ACHN (cell line): ENCODE measurements at regions not wholly inside any gene's neighbourhood (a gene's known extent, or its start where the extent isn't known, plus 50 kb on each side); places are given as distances from the start of the nearest gene placed in this dataset.
"Not testable (repeated sequence)": the region's sequence is repeated elsewhere in the genome, so short reads cannot be mapped to it uniquely, and the experiment has no call there.

Experiments used
- DNase-seq: peaks from one replicate; pipeline ENCODE4 v3.0.0-alpha.2; 2015
- in situ Hi-C: cut with HindIII; loops from 2 replicates; pipeline ENCODE4 v1.10.0; 2017; ENCODE audit warnings: low sequenced_read_pairs, low pct_ligation_motif_present, low pct_unique_long_range_greater_than_20kb

GRCh38 chr6:72525821-72526510, 95.9 kb upstream of the KCNQ5 start:
- in situ Hi-C loops = no loop called here
- DNase-seq = no peak

DNA sequence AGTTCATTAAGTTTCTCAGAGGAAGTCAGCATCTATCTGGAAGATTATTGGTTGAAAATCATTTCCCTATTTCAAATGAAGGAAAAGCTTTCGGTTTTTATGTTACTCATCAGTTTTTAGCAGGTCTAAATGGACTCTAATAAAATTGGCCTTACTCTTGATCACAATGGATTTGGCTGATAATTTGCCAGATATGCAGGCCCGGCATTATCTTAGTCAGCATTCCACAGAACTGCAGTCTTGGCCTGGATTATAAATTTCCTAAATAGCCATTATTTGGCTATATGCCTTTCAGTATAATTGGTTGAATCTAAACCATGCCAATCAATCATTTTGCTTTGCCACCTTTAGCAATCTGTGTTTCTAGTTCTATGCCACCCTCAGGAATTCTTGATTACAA, 91.7 kb upstream of the KCNQ5 start:
- in situ Hi-C loops = no loop called here

GRCh38 chr6:72530750-72531149, 91.1 kb upstream of the KCNQ5 start:
- in situ Hi-C loops = no loop called here

More for the DNA sequence above, 91.7 kb upstream of the KCNQ5 start:
- DNase-seq = no peak

DNA sequence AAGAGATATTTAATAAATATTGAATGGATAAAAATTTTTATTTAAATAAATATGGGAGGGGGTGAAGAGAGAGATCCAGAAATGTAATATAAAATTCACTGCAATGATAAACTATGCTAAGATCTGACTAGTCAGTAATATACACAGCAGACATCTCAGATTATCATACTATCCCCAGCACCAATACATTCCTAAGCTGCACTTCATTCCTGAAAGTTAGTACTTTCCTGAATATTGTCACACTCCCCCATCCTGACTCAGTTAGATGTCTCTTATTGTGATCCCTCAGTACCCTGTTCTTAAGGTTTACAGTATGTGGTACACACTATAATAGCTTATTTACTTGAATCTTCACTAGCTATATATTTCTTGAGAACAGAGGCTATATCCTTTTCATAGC, 88.3 kb upstream of the KCNQ5 start:
- no peak for DNase-seq
- in situ Hi-C loops = no loop called here

More at GRCh38 chr6:72530750-72531149, 91.1 kb upstream of the KCNQ5 start:
- DNase-seq = no peak

DNA sequence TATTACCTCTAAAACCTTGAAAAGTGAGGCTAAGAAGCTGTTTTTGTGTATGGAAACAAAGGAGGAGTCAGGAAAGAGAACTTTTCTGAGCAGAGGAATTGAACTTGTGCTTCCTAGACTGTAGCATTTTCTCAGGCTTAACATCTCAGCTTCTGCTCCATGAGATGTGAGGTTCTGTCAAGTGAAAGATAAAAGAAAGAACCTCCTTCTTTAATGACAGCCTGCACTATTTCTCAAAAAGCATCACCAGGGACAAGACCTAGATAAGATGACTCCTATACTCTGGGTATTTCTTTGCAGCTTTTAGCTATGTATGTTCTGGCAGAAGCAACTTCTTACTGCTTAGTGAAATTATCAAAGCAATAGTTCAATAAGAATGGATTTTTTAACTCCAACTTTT, 87.6 kb upstream of the KCNQ5 start:
- no peak for DNase-seq
- in situ Hi-C loops = no loop called here

DNA sequence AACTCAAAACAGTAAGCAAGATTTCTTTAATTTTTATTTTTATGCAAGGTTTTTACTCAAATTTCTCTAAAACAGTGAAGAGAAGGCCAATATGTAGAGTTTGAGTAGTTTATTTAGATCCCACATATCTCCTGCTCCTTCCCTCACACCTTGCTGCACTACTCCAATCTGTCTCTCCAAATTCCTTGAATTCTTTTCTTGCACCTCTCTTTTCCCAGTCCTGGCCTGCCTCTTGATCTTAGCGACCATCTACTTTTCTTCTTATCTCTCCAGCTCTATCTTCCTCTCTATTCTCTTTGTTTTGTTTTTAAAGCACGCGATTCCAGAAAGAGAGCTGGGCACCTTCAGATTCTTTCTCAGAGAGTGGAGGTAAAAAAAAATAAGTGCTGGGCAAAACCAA, 86.7 kb upstream of the KCNQ5 start:
- in situ Hi-C loops = no loop called here
- no peak for DNase-seq

GRCh38 chr6:72547020-72547419, 74.8 kb upstream of the KCNQ5 start:
- in situ Hi-C loops = no loop called here
- DNase-seq = no peak

DNA sequence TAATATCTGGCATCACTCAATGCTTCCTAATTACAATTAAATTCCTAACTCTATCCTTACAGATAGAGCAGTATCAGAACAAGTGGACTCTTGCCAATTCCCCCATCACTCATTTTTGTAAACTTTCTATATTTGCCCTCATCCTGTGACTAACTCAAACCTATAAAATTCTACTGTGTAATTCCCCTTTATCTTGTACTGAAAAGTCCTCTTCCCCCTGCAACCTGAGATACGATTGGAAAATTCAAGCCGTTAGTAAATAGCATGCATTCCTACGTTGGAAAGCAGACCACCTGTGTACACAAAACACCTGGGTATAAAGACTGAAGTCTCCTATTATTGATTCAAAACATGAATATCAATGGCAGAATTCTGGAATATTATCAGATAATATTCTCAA, 70.4 kb upstream of the KCNQ5 start:
- in situ Hi-C loops = no loop called here
- DNase-seq = no peak

DNA sequence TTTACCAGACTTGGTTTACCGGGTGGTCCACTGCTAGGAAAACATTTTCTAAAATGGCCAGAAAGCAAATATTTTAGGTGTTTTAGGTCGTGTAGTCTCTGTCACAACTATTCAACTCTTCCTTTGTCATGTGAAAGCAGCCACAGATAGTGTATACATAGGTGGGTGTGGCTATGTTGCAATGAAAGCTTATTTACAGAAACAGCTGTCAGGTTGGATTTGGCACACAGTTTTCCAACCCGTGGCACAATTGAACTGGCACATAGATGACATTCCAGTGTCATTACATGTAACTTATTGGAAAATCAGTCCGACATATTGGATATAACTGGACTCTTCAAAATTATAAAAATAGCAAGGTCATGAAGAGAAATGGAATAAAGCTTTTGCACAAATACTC, 68.9 kb upstream of the KCNQ5 start:
- DNase-seq = no peak
- in situ Hi-C loops = no loop called here

- in situ Hi-C loops = no loop called here
Observed at GRCh38 chr6:72553531-72554511, 68.0 kb upstream of the KCNQ5 start.

DNA sequence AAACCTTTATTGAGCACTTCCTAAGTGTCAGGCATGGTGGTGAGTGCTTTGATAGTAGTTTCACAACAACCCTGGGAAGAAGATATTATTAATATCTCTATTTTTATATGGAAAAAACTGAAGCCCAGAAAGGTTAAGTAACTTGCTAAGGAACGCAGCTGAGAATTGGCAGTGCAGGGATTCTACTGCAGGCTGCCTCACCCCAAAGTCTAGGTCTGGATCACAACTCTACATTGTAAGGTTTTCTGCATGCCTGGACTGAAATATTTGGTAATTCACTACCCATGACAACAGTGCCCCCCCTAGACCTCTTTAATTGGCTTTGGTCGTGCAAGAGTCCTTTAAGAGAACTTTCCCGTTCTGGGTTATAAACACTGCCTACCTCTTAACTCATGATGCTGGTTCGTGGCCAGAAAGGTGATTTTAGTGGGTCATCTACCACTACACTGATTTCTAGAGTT, 67.1 kb upstream of the KCNQ5 start:
- DNase-seq = no peak
- in situ Hi-C loops = no loop called here

More at GRCh38 chr6:72553531-72554511, 68.0 kb upstream of the KCNQ5 start:
- peak; percentile 15 for DNase-seq

GRCh38 chr6:72559067-72559466, 62.8 kb upstream of the KCNQ5 start:
- in situ Hi-C loops = no loop called here
- no peak for DNase-seq

DNA sequence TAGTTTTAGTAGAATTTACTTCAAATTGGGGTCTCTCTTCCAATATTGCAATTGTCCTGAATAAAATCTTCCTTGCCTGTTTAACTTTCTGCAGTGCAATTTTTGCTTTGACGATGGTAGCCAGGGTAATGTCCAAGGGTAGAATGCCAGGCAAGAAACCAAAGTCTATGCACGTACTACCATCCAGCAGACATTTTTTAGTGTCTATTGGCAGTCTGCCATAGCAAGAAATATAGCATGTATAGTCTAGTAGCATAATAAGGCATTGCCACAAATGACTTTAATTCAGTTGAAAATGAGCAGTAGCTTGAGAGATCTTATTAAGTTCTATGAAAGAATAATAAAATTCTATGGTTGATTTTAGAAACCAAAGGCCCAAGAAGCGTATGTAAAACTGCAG, 62.3 kb upstream of the KCNQ5 start:
- in situ Hi-C loops = no loop called here
- no peak for DNase-seq

DNA sequence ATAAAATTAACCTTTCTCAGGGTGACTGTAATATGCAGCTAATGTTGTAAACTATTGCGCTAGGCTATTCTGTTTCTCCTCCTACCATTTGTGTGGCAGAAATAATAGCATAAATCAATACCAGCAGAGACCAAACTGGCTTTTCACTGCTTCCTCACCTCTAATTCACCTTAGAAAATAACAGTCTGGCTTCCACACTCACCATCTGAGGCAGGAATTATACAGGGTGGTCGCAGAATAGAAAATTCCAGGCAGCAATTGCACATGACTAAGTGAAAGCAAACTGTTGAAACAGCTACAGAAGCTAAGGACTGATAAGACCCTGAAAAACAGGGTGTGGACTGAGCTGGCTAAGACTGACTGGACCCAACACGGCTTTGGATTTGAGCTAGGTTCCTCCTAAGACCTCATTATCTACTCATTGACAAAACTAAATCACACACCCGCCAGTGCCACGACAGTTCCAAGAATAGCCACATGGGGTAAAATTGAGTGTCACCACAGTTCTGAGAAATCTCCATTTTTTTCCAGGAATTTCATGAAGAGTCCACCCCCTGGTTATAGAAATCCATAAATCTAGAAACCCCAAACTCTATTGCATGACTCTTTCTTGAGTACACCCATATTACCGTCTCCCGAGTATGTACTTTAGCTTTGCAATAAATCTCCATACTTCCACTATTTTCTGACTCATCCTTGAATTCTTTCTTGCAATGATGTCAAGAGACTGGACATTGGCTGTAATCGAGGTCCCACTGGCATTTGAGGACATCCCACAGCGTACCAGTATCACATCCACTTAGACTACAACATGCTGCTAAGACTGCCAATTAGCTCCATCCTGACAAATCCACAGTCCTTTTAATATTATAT, 60.9 kb upstream of the KCNQ5 start:
- DNase-seq = no peak
- in situ Hi-C loops = no loop called here

DNA sequence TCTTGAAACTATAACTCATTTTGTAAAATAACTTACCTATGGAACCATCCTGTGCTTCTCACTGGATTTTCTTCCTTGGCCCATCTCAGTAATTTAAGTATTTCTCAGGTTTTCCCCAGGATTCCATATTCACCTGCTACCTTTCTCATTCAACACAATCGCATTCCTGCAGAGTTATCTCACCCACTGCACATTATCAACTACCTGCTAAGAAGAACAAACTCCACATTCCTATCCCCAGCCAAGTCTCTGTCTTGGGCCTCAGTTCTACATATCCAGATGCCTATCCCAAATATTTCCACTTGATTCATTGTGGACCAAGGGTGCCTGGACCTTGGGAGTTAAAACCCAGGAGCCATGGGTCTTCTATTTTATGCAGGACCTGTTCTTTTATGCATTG, 60.2 kb upstream of the KCNQ5 start:
- DNase-seq = no peak
- in situ Hi-C loops = no loop called here

DNA sequence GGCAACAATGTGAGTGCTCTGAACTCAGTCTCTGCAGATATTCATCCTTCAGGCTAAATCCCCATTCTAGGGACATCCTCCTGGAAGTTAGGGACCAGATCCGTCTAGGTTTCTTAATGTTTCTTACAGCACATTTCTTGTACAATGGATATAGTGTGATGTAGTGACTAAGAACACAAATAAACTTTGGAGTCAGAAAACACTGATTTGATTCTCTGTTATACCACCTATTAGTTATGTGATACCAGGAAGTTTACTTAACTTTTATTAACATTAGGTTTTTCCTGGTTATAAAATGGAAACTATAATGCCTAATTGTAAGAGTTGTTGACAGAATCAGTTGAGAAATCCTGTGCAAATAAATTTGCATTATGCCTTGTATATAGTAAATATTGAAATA, 57.6 kb upstream of the KCNQ5 start:
- in situ Hi-C loops = no loop called here
- no peak for DNase-seq

- DNase-seq, in situ Hi-C loops: not testable (repeated sequence)
Observed at GRCh38 chr6:72571993-72572392, 49.9 kb upstream of the KCNQ5 start.
